Endothelial cell of umbilical vein (primary cell): ENCODE measurements at regions not wholly inside any gene's neighbourhood (a gene's known extent, or its start where the extent isn't known, plus 50 kb on each side); places are given as distances from the start of the nearest gene placed in this dataset.

ENCODE experiments used
- EZH2 ChIP-seq: IDR thresholded peaks from 2 replicates; pipeline ENCODE4 v1.6.1; 2012; ENCODE audit warnings: borderline replicate concordance, low read depth, mild to moderate bottlenecking, moderate library complexity, low read length, inconsistent platforms; ENCODE audit not compliant: severe bottlenecking
- GATA2 ChIP-seq: IDR thresholded peaks from 2 replicates; pipeline ENCODE4 v1.7.0; 2011; ENCODE audit warnings: low read depth, mild to moderate bottlenecking, moderate library complexity, mixed read lengths, low read length; ENCODE audit not compliant: insufficient read length, insufficient read depth
- MYC ChIP-seq: IDR thresholded peaks from one replicate; pipeline ENCODE4 v1.6.1; 2011; ENCODE audit warnings: mild to moderate bottlenecking, low read depth, low read length
- POLR2A ChIP-seq: IDR thresholded peaks from 2 replicates; pipeline ENCODE4 v1.6.1; 2012; ENCODE audit warnings: low read depth, mild to moderate bottlenecking, control low read depth, low read length
- TF ChIP-seq, protein P1 (sequence below), 2 donors: IDR thresholded peaks; 1 replicate in 1 of 2; 2 replicates in 1 of 2; pipeline ENCODE4 v1.5.1; 2011; ENCODE audit warnings: low read length in 2 of 2, mild to moderate bottlenecking in 2 of 2, moderate library complexity in 2 of 2, control low read depth in 1 of 2, inconsistent platforms in 1 of 2, low read depth in 1 of 2; ENCODE audit not compliant: insufficient read depth in 1 of 2; ENCODE audit errors: extremely low read depth in 1 of 2
- TF ChIP-seq, protein P2 (sequence below): IDR thresholded peaks from 2 replicates; pipeline ENCODE4 v1.6.1; 2011; ENCODE audit not compliant: insufficient read depth, insufficient read length

DNA sequence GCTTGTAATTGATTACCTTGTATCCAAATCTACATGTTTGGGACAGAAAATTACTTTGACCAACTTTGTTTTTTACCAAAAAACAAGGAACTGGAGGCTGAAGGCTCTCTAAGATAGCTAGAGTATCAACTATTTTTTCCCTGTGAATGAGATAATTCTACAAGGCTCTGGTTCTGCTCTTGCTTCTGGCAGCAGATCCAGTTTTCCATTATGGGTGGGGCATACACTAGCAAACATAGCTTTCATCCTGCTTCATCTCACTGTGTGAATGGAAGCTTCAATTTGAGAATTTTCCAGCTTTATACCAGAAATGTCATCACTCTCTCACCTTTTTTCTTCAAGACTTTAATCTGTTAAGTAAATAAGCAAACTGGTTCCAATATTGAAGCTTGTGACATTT lies 249.7 kb downstream of the RPRM start:
- TF ChIP-seq, protein P1, sequence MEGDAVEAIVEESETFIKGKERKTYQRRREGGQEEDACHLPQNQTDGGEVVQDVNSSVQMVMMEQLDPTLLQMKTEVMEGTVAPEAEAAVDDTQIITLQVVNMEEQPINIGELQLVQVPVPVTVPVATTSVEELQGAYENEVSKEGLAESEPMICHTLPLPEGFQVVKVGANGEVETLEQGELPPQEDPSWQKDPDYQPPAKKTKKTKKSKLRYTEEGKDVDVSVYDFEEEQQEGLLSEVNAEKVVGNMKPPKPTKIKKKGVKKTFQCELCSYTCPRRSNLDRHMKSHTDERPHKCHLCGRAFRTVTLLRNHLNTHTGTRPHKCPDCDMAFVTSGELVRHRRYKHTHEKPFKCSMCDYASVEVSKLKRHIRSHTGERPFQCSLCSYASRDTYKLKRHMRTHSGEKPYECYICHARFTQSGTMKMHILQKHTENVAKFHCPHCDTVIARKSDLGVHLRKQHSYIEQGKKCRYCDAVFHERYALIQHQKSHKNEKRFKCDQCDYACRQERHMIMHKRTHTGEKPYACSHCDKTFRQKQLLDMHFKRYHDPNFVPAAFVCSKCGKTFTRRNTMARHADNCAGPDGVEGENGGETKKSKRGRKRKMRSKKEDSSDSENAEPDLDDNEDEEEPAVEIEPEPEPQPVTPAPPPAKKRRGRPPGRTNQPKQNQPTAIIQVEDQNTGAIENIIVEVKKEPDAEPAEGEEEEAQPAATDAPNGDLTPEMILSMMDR (IDR thresholded peaks at IDR 0.05; ENCODE audit: extremely low read depth in 1 of 2, insufficient read depth in 1 of 2, low read depth in 1 of 2, low read length in 2 of 2) = no peak
- no peak for TF ChIP-seq EZH2
- TF ChIP-seq, protein P2, sequence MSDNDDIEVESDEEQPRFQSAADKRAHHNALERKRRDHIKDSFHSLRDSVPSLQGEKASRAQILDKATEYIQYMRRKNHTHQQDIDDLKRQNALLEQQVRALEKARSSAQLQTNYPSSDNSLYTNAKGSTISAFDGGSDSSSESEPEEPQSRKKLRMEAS = no peak
- TF ChIP-seq MYC = no peak
- no peak for TF ChIP-seq POLR2A
- TF ChIP-seq GATA2 = no peak
